OCI-M1 (cell line): ENCODE measurements at regions not wholly inside any gene's neighbourhood (a gene's known extent, or its start where the extent isn't known, plus 50 kb on each side); places are given as distances from the start of the nearest gene placed in this dataset.

Source experiments
- DNase-seq: peaks from one replicate; lab custom pipeline; 2025; lab: John Stamatoyannopoulos, UW

DNA sequence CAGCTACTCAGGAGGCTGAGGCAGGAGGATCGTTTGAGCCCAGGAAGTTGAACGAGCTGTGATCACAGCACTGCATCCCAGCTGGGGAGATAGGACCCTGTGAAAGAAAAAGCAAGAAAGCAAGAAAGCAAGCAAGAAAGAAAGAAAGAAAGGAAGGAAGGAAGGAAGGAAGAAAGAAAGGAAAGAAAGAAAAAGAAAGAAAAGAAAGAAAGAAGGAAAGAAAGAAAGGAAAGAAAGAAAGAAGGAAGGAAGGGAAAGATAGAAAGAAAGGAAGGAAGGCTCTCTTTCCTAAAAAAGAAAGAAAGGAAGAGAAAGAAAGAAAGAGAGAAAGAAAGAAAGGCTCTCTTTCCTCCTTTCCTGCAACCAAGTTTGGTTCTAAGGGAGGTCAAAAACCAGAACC is 380.3 kb downstream of the PCNX1 start:
- DNase-seq, result no peak

- no peak for DNase-seq
Observed at GRCh38 chr14:71289536-71289935, 382.3 kb downstream of the PCNX1 start.

DNA sequence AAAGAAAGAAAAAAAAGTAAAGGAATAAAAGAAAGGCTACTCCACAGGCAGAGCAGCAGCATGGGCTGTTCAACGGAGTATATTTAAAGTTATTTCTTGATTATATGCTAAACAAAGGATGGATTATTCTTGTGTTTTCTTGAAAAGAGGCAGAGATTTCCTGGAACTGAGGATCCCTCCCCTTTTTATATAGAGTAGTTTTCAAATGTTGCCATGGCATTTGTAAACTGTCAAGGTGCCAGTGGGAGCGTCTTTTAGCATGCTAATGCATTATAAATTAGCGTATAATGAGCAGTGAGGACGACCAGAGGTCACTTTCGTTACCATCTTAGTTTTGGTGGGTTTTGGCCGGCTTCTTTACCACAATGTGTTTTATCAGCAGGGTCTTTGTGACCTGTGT is 383.0 kb downstream of the PCNX1 start:
- no peak for DNase-seq

GRCh38 chr14:71290960-71291466 is 383.8 kb downstream of the PCNX1 start:
- DNase-seq, result peak; percentile 31

- no peak for DNase-seq
Observed at GRCh38 chr14:71296184-71296583, 388.9 kb downstream of the PCNX1 start.

DNA sequence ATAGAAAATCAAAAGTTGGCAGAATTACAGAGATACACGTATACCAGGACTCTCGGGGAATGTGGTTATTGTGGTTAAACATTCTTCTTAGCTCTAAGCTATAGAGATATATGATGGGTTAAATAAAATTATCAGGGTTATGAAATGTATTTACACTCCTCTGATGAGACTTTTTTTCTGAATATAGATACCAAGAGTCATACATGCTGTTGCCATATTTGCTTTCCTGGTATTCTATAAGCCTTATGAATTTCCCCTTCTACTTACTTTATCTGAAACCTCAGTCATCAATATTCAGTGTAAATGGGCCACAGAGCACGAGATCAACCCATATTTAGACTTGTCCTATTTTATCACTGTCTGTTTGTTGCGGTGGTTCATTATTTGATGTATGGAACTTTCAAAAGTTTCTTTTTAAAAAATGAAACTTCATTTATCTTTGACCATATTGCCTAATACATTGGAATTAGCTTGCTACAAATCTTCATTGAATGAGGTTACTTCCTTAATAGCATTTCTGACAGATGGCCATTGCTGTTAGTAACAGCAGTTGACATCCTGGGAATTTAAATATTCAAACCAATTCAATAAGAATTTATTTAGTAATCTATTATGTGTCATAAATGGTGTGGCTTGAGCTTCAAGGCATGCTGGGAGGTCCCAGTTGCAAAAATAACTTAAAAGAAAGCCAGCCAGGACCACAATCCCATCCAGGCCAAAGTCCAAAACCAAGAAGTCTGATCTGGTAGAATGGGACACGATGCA is 393.5 kb downstream of the PCNX1 start:
- no peak for DNase-seq

- DNase-seq, result no peak
Observed at GRCh38 chr14:71301611-71302010, 394.4 kb downstream of the PCNX1 start.

DNA sequence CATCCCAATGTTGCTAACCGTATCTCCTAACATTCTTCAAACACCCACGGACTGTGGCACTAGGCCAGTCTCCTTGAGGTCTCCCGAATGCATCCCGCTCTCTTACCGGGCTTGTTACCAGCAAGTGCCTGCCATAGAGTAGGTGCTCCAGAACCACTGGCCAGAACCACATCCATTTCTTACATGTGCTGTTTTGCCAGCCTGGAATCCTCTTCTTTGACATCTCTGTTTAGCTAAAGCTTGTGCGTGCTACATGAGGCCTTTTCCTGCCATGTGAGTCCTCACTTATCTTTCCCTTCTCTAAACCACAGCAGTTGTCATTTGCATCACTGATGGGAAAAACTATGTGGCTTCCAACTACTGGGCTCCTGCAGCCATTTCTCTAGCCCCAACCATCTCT is 397.4 kb downstream of the PCNX1 start:
- no peak for DNase-seq

- no peak for DNase-seq
Observed at GRCh38 chr14:71308671-71309070, 401.4 kb downstream of the PCNX1 start.

DNA sequence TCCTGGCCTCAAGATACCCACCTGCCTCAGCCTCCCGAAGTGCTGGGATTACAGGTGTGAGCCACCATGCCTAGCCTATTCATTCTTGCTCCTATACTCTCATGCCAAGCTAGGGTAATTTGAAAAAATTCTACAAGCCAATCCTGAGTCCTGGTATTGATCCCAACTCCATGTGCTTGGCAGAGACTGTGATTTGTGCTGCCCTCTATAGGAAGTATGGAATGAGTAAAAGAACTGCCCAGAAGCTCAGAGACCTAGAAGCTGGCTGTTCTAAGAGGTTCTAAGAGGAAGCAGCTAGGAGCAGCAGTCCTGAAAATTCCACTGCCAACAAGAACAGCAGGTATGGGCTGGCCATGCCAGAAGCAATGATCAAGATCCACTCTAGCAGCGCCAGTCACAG is 402.5 kb downstream of the PCNX1 start:
- no peak for DNase-seq

DNA sequence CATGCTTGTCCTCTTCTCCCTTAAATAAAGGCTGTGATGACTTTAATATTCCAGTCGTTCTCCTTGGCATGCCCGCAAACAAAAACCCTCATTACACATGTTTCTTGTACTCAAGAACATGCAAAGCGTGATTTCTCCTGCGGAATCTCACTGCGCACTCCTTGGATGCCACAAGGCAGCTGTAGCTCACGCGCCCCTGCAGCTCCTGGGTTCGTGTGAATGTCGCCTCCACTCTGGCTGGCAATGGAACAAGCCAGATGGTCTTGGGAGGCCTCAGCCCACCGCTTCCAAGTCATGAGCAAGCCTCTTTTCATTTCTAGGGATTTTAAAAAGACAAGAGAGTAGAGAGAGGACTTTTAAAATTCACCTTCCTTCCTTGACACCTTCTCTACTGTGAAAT is 403.8 kb downstream of the PCNX1 start:
- no peak for DNase-seq

DNA sequence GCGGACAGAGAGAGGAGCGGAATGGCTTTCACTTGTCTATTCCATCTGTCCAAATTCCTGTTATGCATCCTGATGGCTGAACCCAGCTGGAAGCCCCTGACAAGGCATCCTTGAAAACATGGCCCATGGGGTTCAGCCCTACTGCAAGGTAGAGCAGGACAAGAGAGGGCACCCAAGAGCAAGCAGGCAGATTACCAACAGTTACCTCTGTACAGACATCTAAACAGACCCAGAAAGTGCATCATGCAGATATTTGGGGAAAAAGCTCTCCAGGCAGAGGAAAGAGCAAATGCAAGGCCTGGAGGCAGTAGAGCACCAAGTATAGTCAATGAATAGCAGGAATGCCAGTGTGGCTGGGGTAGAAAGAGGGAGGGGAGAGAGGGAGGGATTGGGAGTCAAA is 407.5 kb downstream of the PCNX1 start:
- DNase-seq, result no peak

DNA sequence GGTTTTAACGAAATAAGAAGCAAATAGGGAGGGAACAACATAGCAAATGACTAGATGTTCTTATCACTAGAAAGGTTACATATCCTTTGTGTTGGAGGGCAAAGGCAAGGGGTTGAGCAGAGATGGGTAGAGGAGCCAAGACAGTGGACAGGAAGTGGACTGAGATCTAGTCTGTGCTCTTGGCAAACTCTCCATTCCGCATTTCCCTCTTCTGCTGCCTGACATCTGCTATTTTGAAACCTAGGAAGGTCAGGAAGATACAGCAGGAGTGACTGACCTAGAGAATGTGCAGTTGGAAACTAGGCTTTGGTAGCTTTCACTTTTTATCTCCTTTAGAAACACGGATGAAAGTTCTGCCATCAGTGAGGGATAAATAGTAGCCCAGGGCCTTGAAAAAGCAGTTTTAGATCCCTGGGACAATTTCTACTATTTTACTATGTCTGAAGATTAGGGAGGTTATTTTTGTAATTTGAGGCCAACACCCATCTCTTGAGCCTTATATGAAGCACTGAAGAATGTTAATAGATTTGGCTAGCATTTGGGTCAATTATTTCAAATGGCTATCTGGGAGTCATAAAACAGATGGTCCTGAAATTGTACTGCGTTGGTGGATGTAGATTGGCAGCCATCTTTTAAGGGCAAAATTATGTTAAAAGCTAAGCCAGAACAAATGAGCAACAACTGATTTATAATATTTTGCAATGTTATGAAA is 410.3 kb downstream of the PCNX1 start:
- no peak for DNase-seq

DNA sequence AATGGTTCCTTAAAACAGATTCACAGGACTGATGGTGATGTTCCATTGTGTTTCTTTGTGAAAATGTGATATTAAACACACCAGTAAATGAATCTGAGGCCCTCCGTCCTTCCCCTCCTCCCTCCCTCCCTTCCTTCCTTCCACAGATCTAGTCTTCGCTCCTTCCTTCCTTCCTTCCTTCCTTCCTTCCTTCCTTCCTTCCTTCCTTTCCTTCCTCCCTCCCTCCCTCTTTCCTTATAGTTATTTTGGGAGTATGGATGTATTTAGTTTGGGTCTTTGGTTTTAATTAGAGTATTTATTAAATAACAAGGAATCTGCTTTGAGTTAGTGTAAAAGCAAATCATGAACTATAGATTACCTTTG is 410.8 kb downstream of the PCNX1 start:
- no peak for DNase-seq

GRCh38 chr14:71319666-71320065 is 412.4 kb downstream of the PCNX1 start:
- DNase-seq, result peak; percentile 23

- DNase-seq, result peak; percentile 95
Observed at GRCh38 chr14:71320107-71320733, 413.0 kb downstream of the PCNX1 start, which contains the start of gene SIPA1L1. Gene SIPA1L1 (plus strand): TSS chr14:71320476.

GRCh38 chr14:71320734-71321573 is 413.7 kb downstream of the PCNX1 start:
- peak; percentile 49 for DNase-seq

DNA sequence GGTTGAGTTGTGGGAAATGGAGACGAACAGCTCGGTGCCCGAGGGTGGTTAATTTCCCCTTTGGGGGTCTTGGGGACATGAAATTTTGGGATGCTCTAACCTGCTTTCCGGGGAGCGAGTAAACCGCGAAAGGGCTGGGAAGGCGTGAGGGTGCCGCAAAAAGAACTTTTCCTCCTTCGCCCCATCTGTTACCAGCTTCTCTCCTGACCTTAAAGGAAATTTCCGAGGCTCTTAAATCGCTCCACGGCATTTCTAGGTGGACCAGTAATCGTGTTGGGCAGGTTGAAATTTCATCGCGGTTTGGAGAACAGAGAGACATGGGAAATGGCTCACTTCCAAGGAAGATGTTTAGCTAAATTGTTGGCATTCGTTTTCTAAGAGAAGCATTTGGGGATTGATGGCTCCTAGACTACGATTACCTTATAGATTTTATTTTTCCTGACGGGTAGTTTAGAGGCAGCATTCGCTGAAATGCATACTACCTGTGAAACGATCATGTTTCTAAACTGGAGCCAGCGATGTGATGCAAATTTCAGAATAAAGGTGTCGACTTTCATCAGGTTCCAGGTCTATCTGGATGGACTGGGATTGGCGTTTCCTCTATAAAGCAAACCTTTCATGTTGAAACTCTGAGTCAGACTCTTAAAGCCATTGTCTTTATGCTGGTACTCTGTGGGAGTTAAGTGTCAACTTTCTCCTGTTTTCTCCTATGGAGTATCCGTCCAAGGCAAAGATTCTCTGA is 414.5 kb downstream of the PCNX1 start:
- peak; percentile 20 for DNase-seq

DNA sequence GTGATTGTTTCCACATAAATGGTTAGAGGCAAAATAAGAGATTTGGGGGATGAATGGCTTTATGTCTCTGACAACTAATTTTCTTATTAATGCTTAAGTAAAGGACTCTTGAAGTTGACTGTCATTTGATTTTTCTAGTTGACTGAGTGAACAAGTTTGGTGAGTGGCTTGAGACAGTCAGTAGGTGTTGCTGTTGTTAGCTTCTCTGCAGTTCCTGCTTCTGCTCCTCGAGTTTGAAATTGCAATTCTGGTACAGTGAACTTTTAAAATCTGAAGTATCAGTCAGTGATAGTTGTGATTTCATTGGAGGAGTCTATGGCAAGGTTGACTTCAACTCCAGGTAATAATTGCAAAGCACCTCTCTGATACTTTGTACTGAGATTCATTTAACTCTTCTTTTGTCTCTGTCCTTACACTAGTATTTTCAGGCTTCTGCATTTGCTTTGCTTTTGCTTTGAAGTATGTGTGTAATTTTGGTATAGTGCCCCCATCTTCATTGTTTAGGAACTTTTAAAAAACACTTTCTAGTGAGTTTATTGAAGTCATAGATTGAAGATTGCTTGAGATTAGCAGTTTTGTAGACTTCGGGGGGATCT is 415.5 kb downstream of the PCNX1 start:
- DNase-seq, result peak; percentile 50

- DNase-seq, result peak; percentile 75
Observed at GRCh38 chr14:71324767-71325272, 417.6 kb downstream of the PCNX1 start.

DNA sequence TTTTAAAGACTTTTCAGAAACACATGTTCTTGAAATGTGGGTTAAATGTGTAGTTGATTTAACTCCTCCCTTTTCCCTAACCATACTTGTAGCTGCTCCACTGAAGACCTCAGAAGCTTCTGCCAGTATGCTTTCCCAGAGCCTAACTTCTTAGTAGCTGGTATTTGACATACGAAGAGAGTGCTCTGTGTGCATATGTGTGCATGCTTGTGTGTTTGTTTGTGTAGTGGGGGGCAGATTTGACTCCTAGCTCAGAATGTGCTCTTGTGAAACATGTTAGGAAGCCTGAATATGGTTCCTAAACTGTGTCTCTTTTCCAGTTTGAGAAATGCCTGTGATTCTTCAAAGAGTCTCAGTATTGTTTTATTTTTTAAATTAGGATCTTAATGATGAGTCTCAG is 420.4 kb downstream of the PCNX1 start:
- DNase-seq, result no peak
